GM12892 (cell line): ENCODE measurements at regions not wholly inside any gene's neighbourhood (a gene's known extent, or its start where the extent isn't known, plus 50 kb on each side); places are given as distances from the start of the nearest gene placed in this dataset.

ENCODE experiments used
- POLR2A ChIP-seq: IDR thresholded peaks from 2 replicates; pipeline ENCODE4 v1.6.1; 2011; ENCODE audit warnings: low read depth, low read length, control low read depth
- POLR2AphosphoS5 ChIP-seq: IDR thresholded peaks from 2 replicates; pipeline ENCODE4 v1.6.1; 2011; ENCODE audit warnings: low read depth, low read length, control low read depth
- TAF1 ChIP-seq: IDR thresholded peaks from 2 replicates; pipeline ENCODE4 v1.6.1; 2011; ENCODE audit warnings: low read depth, mild to moderate bottlenecking, control low read depth, low read length, borderline replicate concordance

GRCh38 chr5:165871291-165871690 lies 2365.9 kb downstream of the MAT2B start:
- TF ChIP-seq POLR2AphosphoS5 (no peak), POLR2A (no peak), TAF1 (no peak)
